ENCODE measurements at regions not wholly inside any gene's neighbourhood (a gene's known extent, or its start where the extent isn't known, plus 50 kb on each side); places are given as distances from the start of the nearest gene placed in this dataset.

DNA sequence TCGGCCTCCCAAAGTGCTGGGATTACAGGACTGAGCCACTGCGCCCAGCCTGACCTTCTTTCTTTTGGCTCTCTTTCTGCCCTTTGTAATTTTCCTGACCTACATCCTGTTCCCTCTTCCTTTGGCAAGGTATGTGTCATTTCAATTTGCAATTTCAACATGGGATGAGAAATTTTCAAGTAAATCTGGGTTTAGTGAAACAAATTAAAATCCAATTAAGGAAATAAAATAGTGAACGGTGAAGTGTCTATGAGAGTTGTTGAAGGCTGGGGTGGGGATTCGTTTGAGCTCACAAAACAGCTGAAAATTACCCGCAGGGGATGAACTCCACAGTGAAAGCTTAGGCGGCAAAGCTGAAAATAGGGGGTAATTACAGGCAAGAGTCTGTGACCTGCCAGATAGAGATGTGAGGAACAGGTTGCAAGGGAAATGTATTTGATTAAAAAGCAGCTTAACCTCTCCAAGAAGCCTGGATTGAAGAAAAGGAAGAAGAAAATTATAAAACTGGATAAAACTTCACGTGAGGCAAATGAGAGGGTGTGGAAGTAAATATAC, 277.7 kb downstream of the UTP18 start:
- TF ChIP-seq, protein P1, sequence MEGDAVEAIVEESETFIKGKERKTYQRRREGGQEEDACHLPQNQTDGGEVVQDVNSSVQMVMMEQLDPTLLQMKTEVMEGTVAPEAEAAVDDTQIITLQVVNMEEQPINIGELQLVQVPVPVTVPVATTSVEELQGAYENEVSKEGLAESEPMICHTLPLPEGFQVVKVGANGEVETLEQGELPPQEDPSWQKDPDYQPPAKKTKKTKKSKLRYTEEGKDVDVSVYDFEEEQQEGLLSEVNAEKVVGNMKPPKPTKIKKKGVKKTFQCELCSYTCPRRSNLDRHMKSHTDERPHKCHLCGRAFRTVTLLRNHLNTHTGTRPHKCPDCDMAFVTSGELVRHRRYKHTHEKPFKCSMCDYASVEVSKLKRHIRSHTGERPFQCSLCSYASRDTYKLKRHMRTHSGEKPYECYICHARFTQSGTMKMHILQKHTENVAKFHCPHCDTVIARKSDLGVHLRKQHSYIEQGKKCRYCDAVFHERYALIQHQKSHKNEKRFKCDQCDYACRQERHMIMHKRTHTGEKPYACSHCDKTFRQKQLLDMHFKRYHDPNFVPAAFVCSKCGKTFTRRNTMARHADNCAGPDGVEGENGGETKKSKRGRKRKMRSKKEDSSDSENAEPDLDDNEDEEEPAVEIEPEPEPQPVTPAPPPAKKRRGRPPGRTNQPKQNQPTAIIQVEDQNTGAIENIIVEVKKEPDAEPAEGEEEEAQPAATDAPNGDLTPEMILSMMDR (IDR thresholded peaks at IDR 0.05 in 2 of 3, conservative IDR thresholded peaks at IDR 0.05 in 1 of 3; ENCODE audit: control insufficient read depth in 2 of 3, extremely low read depth in 1 of 3, insufficient read depth in 1 of 3, low read depth in 3 of 3, low read length in 3 of 3): no peak
- no peak for TF ChIP-seq TCF7 (IDR thresholded peaks at IDR 0.05; ENCODE audit: borderline replicate concordance)
- TF ChIP-seq SUPT20H (IDR thresholded peaks at IDR 0.05; ENCODE audit: borderline replicate concordance, control insufficient read depth, low read depth, low read length): no peak
- TF ChIP-seq RBBP5 (conservative IDR thresholded peaks at IDR 0.05): no peak
- TF ChIP-seq NFYB (IDR thresholded peaks at IDR 0.05; ENCODE audit: insufficient read depth, low read depth, low read length): no peak
- TF ChIP-seq HCFC1 (IDR thresholded peaks at IDR 0.05; ENCODE audit: low read length): no peak

Data from GM12878 (cell line).